ENCODE measurements at regions not wholly inside any gene's neighbourhood (a gene's known extent, or its start where the extent isn't known, plus 50 kb on each side); places are given as distances from the start of the nearest gene placed in this dataset.
A peak's percentile ranks its signal among the peaks of the same experiment; 100 is the strongest.
"Not testable (repeated sequence)": the region's sequence is repeated elsewhere in the genome, so short reads cannot be mapped to it uniquely, and the experiment has no call there.

GRCh38 chr3:160049988-160050387 lies 61.4 kb downstream of the IL12A start:
- H3K4me1 Mint-ChIP-seq (ENCODE audit: low read depth, unreplicated experiment): peaks cover 3% of the 10 kb centered on the region

GRCh38 chr3:160052385-160053047 lies 63.9 kb downstream of the IL12A start:
- H3K27me3 ChIP-seq (ENCODE audit: insufficient read depth, low read length): no peaks in the 10 kb centered on the region
- TF ChIP-seq CTCF (IDR thresholded peaks at IDR 0.05; ENCODE audit: insufficient read depth, low read depth, low read length): no peak
- no peak for TF ChIP-seq EZH2 (IDR thresholded peaks at IDR 0.05; ENCODE audit: insufficient read depth, low read length)
- no peak overlapping the region for H3K4me3 Mint-ChIP-seq (ENCODE audit: unreplicated experiment)
- peaks cover 7% of the 10 kb centered on the region for H3K27me3 Mint-ChIP-seq (ENCODE audit: low read depth, unreplicated experiment)
- H2AFZ ChIP-seq (ENCODE audit: low read depth, low read length): peak overlapping the region; percentile 49
- DNase-seq (ENCODE audit: low read depth) (peak; percentile 52), FAIRE-seq (no peak)
- H3K9me3 ChIP-seq (ENCODE audit: insufficient read depth, low read depth, low read length): no peaks in the 10 kb centered on the region
- peak overlapping the region; percentile 12 for H3K9ac ChIP-seq (ENCODE audit: low read length)
- peak overlapping the region; percentile 26 for H3K4me3 ChIP-seq (ENCODE audit: insufficient read depth, low read depth, low read length)
- peaks cover 2% of the 10 kb centered on the region for H3K9me3 Mint-ChIP-seq (ENCODE audit: unreplicated experiment)
- no peaks in the 10 kb centered on the region for H3K79me2 ChIP-seq (ENCODE audit: insufficient read depth, low read length)
- no peak overlapping the region for H3K27ac Mint-ChIP-seq (ENCODE audit: unreplicated experiment)
- H3K36me3 Mint-ChIP-seq (ENCODE audit: low read depth, unreplicated experiment): no peaks in the 10 kb centered on the region
- H4K20me1 ChIP-seq (ENCODE audit: insufficient read depth, low read length): no peaks in the 10 kb centered on the region
- H3K4me1 Mint-ChIP-seq (ENCODE audit: low read depth, unreplicated experiment): peaks cover 3% of the 10 kb centered on the region
- peaks cover 4% of the 10 kb centered on the region for H3K4me1 ChIP-seq (ENCODE audit: insufficient read depth, low read length)
- H3K36me3 ChIP-seq (ENCODE audit: insufficient read depth, low read length): no peaks in the 10 kb centered on the region
- no peak overlapping the region for H3K27ac ChIP-seq (ENCODE audit: low read depth, low read length)
- H3K4me2 ChIP-seq (ENCODE audit: low read length): peak overlapping the region; percentile 74

More at GRCh38 chr3:160049988-160050387, 61.4 kb downstream of the IL12A start:
- H3K4me3 Mint-ChIP-seq (ENCODE audit: unreplicated experiment): no peak overlapping the region
- H3K27ac Mint-ChIP-seq (ENCODE audit: unreplicated experiment): no peak overlapping the region
- no peak overlapping the region for H3K9ac ChIP-seq (ENCODE audit: low read length)
- H3K36me3 ChIP-seq (ENCODE audit: insufficient read depth, low read length): no peaks in the 10 kb centered on the region
- no peaks in the 10 kb centered on the region for H3K9me3 ChIP-seq (ENCODE audit: insufficient read depth, low read depth, low read length)
- H4K20me1 ChIP-seq (ENCODE audit: insufficient read depth, low read length): no peaks in the 10 kb centered on the region
- no peak overlapping the region for H3K4me3 ChIP-seq (ENCODE audit: insufficient read depth, low read depth, low read length)
- peaks cover 4% of the 10 kb centered on the region for H3K4me1 ChIP-seq (ENCODE audit: insufficient read depth, low read length)
- no peak for FAIRE-seq
- H3K9me3 Mint-ChIP-seq (ENCODE audit: unreplicated experiment): peaks cover 2% of the 10 kb centered on the region
- no peak for TF ChIP-seq CTCF (IDR thresholded peaks at IDR 0.05; ENCODE audit: insufficient read depth, low read depth, low read length)
- no peak for TF ChIP-seq EZH2 (IDR thresholded peaks at IDR 0.05; ENCODE audit: insufficient read depth, low read length)
- no peak for DNase-seq (ENCODE audit: low read depth)
- H2AFZ ChIP-seq (ENCODE audit: low read depth, low read length): no peak overlapping the region
- peaks cover 5% of the 10 kb centered on the region for H3K27me3 Mint-ChIP-seq (ENCODE audit: low read depth, unreplicated experiment)
- no peaks in the 10 kb centered on the region for H3K79me2 ChIP-seq (ENCODE audit: insufficient read depth, low read length)
- H3K27ac ChIP-seq (ENCODE audit: low read depth, low read length): no peak overlapping the region
- no peaks in the 10 kb centered on the region for H3K36me3 Mint-ChIP-seq (ENCODE audit: low read depth, unreplicated experiment)
- H3K27me3 ChIP-seq (ENCODE audit: insufficient read depth, low read length): no peaks in the 10 kb centered on the region
- no peak overlapping the region for H3K4me2 ChIP-seq (ENCODE audit: low read length)

- Histone ChIP-seq H3K36me3 (ENCODE audit: insufficient read depth, low read length) (no peaks in the 10 kb centered on the region), H3K9ac (ENCODE audit: low read length) (peak overlapping the region; percentile 12), H3K9me3 (ENCODE audit: insufficient read depth, low read depth, low read length) (no peaks in the 10 kb centered on the region), H3K27ac (ENCODE audit: low read depth, low read length) (no peak overlapping the region), H2AFZ (ENCODE audit: low read depth, low read length) (peak overlapping the region; percentile 49), H3K4me2 (ENCODE audit: low read length) (peak overlapping the region; percentile 74), H3K4me3 (ENCODE audit: insufficient read depth, low read depth, low read length) (peak overlapping the region; percentile 26), H3K4me1 (ENCODE audit: insufficient read depth, low read length) (peaks cover 4% of the 10 kb centered on the region), H4K20me1 (ENCODE audit: insufficient read depth, low read length) (no peaks in the 10 kb centered on the region), H3K27me3 (ENCODE audit: insufficient read depth, low read length) (no peaks in the 10 kb centered on the region), H3K79me2 (ENCODE audit: insufficient read depth, low read length) (no peaks in the 10 kb centered on the region)
- TF ChIP-seq EZH2 (IDR thresholded peaks at IDR 0.05; ENCODE audit: insufficient read depth, low read length): no peak
- no peak for TF ChIP-seq CTCF (IDR thresholded peaks at IDR 0.05; ENCODE audit: insufficient read depth, low read depth, low read length)
- Mint-ChIP-seq H3K27ac (ENCODE audit: unreplicated experiment) (no peak overlapping the region), H3K4me1 (ENCODE audit: low read depth, unreplicated experiment) (peaks cover 3% of the 10 kb centered on the region), H3K36me3 (ENCODE audit: low read depth, unreplicated experiment) (no peaks in the 10 kb centered on the region), H3K4me3 (ENCODE audit: unreplicated experiment) (no peak overlapping the region), H3K9me3 (ENCODE audit: unreplicated experiment) (peaks cover 2% of the 10 kb centered on the region), H3K27me3 (ENCODE audit: low read depth, unreplicated experiment) (peaks cover 11% of the 10 kb centered on the region)
- DNase-seq (ENCODE audit: low read depth) (peak; percentile 15), FAIRE-seq (peak; percentile 39)
These were observed 64.4 kb downstream of the IL12A start for GRCh38 chr3:160053048-160053391.

GRCh38 chr3:160054862-160055261 lies 66.2 kb downstream of the IL12A start:
- not testable (repeated sequence) for H4K20me1 ChIP-seq (ENCODE audit: insufficient read depth, low read length); H3K9me3 Mint-ChIP-seq (ENCODE audit: unreplicated experiment); H3K4me2 ChIP-seq (ENCODE audit: low read length); DNase-seq (ENCODE audit: low read depth); H3K9me3 ChIP-seq (ENCODE audit: insufficient read depth, low read depth, low read length); H3K27ac ChIP-seq (ENCODE audit: low read depth, low read length); H2AFZ ChIP-seq (ENCODE audit: low read depth, low read length); H3K36me3 ChIP-seq (ENCODE audit: insufficient read depth, low read length); H3K36me3 Mint-ChIP-seq (ENCODE audit: low read depth, unreplicated experiment); H3K4me1 Mint-ChIP-seq (ENCODE audit: low read depth, unreplicated experiment); H3K27me3 ChIP-seq (ENCODE audit: insufficient read depth, low read length); H3K79me2 ChIP-seq (ENCODE audit: insufficient read depth, low read length); H3K4me1 ChIP-seq (ENCODE audit: insufficient read depth, low read length); FAIRE-seq; H3K9ac ChIP-seq (ENCODE audit: low read length); H3K4me3 ChIP-seq (ENCODE audit: insufficient read depth, low read depth, low read length); H3K4me3 Mint-ChIP-seq (ENCODE audit: unreplicated experiment); H3K27ac Mint-ChIP-seq (ENCODE audit: unreplicated experiment)
- peaks cover 11% of the 10 kb centered on the region for H3K27me3 Mint-ChIP-seq (ENCODE audit: low read depth, unreplicated experiment)

Measured in astrocyte (in vitro differentiated cells and primary cell).